HCT116 (cell line): ENCODE measurements at regions not wholly inside any gene's neighbourhood (a gene's known extent, or its start where the extent isn't known, plus 50 kb on each side); places are given as distances from the start of the nearest gene placed in this dataset.

Source experiments
- ATAC-seq: fragments of 200-7000 bp; cut with Tn5 transposase; 2 replicates; pipeline ENCODE4 v1.9.1; 2020; ENCODE audit warnings: mild to moderate bottlenecking, moderate library complexity
- BruUV-seq: library from RNA; stranded (reverse); fragments of 400-500 nt; replicated peaks from 2 replicates; lab custom pipeline; 2021; lab: Mats Ljungman, UMichigan
- CTCF ChIA-PET: fragments of 300-600 bp; sonication (Branson Sonifier 250); formaldehyde crosslinking; loops from one replicate; lab custom pipeline; 2021; ENCODE audit warnings: antibody characterized with exemption; lab: Charles Lee
- POLR2A ChIA-PET: fragments of 300-600, 350-600 bp; sonication (Branson Sonifier 250); formaldehyde crosslinking; loops from one replicate; lab custom pipeline; 2021; ENCODE audit warnings: antibody characterized with exemption; lab: Charles Lee
- RAD21 ChIA-PET, 2 experiments: fragments of 300-600 bp; sonication (Branson Sonifier 250); formaldehyde crosslinking; loops; one replicate each; lab custom pipeline; 2023; ENCODE audit warnings: low total read pairs in 2 of 2; ENCODE audit not compliant: uncharacterized antibody in 2 of 2, unreplicated experiment in 2 of 2, low non-redundant PET in 1 of 2; lab: Charles Lee
- DNase-seq: peaks from one replicate; pipeline ENCODE4 v3.0.0-alpha.2; 2010; ENCODE audit warnings: low read depth, low spot score
- H2AFZ ChIP-seq: fragments of 200-600 bp; shearing (Covaris generic), sonication (generic); 2 replicates; pipeline ENCODE4 v1.6.1; 2017; ENCODE audit warnings: low read depth, mixed run types, mixed read lengths, antibody characterized with exemption, low read length; ENCODE audit not compliant: poor library complexity, severe bottlenecking
- H3K27ac ChIP-seq: 2 replicates; pipeline ENCODE4 v1.5.1; 2012; ENCODE audit warnings: low read depth, low read length
- H3K27me3 ChIP-seq: fragments of 200-600 bp; sonication (generic); 2 replicates; pipeline ENCODE4 v1.6.1; 2016; ENCODE audit warnings: mixed run types, low read length, mixed read lengths; ENCODE audit not compliant: insufficient read depth
- H3K36me3 ChIP-seq, 2 experiments: fragments of 200-500 bp in 1 of 2; fragments of 200-600 bp in 1 of 2; sonication (Bioruptor generic) in 1 of 2; sonication (generic) in 1 of 2; 2 replicates each; pipeline versions ENCODE4 v1.5.1 to v1.6.1; 2014 to 2016; ENCODE audit warnings: low read length in 2 of 2, inconsistent platforms in 1 of 2, mixed read lengths in 1 of 2, mixed run types in 1 of 2; ENCODE audit not compliant: insufficient read depth in 2 of 2, control insufficient read depth in 1 of 2
- H3K4me1 ChIP-seq, 2 experiments: fragments of 200-600 bp in 1 of 2; sonication (generic) in 1 of 2; 2 replicates each; pipeline versions ENCODE4 v1.5.1 to v1.6.1; 2012 to 2017; ENCODE audit warnings: low read length in 2 of 2, inconsistent platforms in 1 of 2, mild to moderate bottlenecking in 1 of 2, mixed read lengths in 1 of 2, mixed run types in 1 of 2, moderate library complexity in 1 of 2; ENCODE audit not compliant: insufficient read depth in 2 of 2, control insufficient read depth in 1 of 2
- H3K4me2 ChIP-seq: fragments of 200-600 bp; sonication (generic); 2 replicates; pipeline ENCODE4 v1.6.1; 2017; ENCODE audit warnings: mixed run types, low read length, mixed read lengths
- H3K4me3 ChIP-seq, 2 experiments: fragments of 200-600 bp in 1 of 2; sonication (generic) in 1 of 2; replicated peaks in 1 of 2; 2 replicates each; pipeline ENCODE4 v1.5.1; 2011 to 2016; ENCODE audit warnings: low read length in 2 of 2, control low read depth in 1 of 2, low read depth in 1 of 2, mild to moderate bottlenecking in 1 of 2, mixed read lengths in 1 of 2, mixed run types in 1 of 2
- H3K79me2 ChIP-seq: fragments of 200-600 bp; sonication (generic); 2 replicates; pipeline ENCODE4 v1.6.1; 2017; ENCODE audit warnings: mild to moderate bottlenecking, mixed run types, low read length, moderate library complexity, mixed read lengths; ENCODE audit not compliant: insufficient read depth
- H3K9ac ChIP-seq: fragments of 200-600 bp; sonication (generic); 2 replicates; pipeline ENCODE4 v1.6.1; 2016; ENCODE audit warnings: low read length, mixed read lengths
- H3K9me2 ChIP-seq: fragments of 200-600 bp; sonication (generic), shearing (Covaris generic); 2 replicates; pipeline ENCODE4 v1.6.1; 2017; ENCODE audit warnings: mixed run types, mild to moderate bottlenecking, moderate library complexity; ENCODE audit not compliant: insufficient read depth
- H3K9me3 ChIP-seq, 2 experiments: fragments of 200-500 bp in 1 of 2; fragments of 200-600 bp in 1 of 2; sonication (Bioruptor generic) in 1 of 2; sonication (generic) in 1 of 2; 2 replicates each; pipeline ENCODE4 v1.6.1; 2014 to 2017; ENCODE audit warnings: low read length in 2 of 2, mixed read lengths in 2 of 2, inconsistent platforms in 1 of 2, low read depth in 1 of 2, mild to moderate bottlenecking in 1 of 2, mixed run types in 1 of 2, moderate library complexity in 1 of 2; ENCODE audit not compliant: control insufficient read depth in 1 of 2, insufficient read depth in 1 of 2
- H4K20me1 ChIP-seq: fragments of 200-600 bp; sonication (generic), shearing (Covaris generic); 2 replicates; pipeline ENCODE4 v1.6.1; 2017; ENCODE audit warnings: mixed run types, mild to moderate bottlenecking, moderate library complexity; ENCODE audit not compliant: insufficient read depth
- CBX3 ChIP-seq: IDR thresholded peaks from 2 replicates; pipeline ENCODE4 v1.6.1; 2012; ENCODE audit warnings: low read depth
- CEBPB ChIP-seq: IDR thresholded peaks from 2 replicates; pipeline ENCODE4 v1.6.1; 2012; ENCODE audit warnings: low read depth
- ELF1 ChIP-seq: IDR thresholded peaks from 2 replicates; pipeline ENCODE4 v1.6.1; 2012; ENCODE audit warnings: low read depth, borderline replicate concordance
- EZH2phosphoT487 ChIP-seq: fragments of 200-600 bp; IDR thresholded peaks from 2 replicates; pipeline ENCODE4 v1.6.1; 2018; ENCODE audit warnings: antibody characterized with exemption, borderline replicate concordance
- FOSL1 ChIP-seq: IDR thresholded peaks from 2 replicates; pipeline ENCODE4 v1.6.1; 2012; ENCODE audit warnings: low read depth
- MAX ChIP-seq: IDR thresholded peaks from 2 replicates; pipeline ENCODE4 v1.6.1; 2012
- POLR2A ChIP-seq: IDR thresholded peaks from 2 replicates; pipeline ENCODE4 v1.7.0; 2011; ENCODE audit warnings: borderline replicate concordance; ENCODE audit not compliant: insufficient read depth, insufficient read length; ENCODE audit errors: extremely low read depth
- RAD21 ChIP-seq: IDR thresholded peaks from 2 replicates; pipeline ENCODE4 v1.6.1; 2012; ENCODE audit warnings: low read depth, mild to moderate bottlenecking
- SRF ChIP-seq: IDR thresholded peaks from 2 replicates; pipeline ENCODE4 v1.6.1; 2012; ENCODE audit warnings: low read depth
- TCF7L2 ChIP-seq: IDR thresholded peaks from 2 replicates; pipeline ENCODE4 v1.7.0; 2011; ENCODE audit warnings: borderline replicate concordance, inconsistent platforms; ENCODE audit not compliant: insufficient read depth, insufficient read length; ENCODE audit errors: extremely low read depth
- YY1 ChIP-seq: IDR thresholded peaks from 2 replicates; pipeline ENCODE4 v1.6.1; 2011; ENCODE audit warnings: low read length, low read depth, moderate library complexity, mild to moderate bottlenecking; ENCODE audit not compliant: insufficient replicate concordance; ENCODE audit errors: extremely low read depth
- ZFX ChIP-seq: fragments of 450-650 bp; IDR thresholded peaks from 2 replicates; pipeline ENCODE4 v1.6.1; 2017
- intact Hi-C: fragments of 100-400 bp; cut with micrococcal nuclease; formaldehyde crosslinking; loops from 2 replicates; pipeline ENCODE4 v1.10.0; 2022
- TF ChIP-seq, protein P1 (sequence below), 3 experiments: fragments of 200-600 bp in 1 of 3; sonication (generic) in 1 of 3; IDR thresholded peaks in 2 of 3; conservative IDR thresholded peaks in 1 of 3; 2 replicates each; pipeline ENCODE4 v1.5.1; 2012 to 2017; ENCODE audit warnings: low read depth in 2 of 3, low read length in 2 of 3, antibody characterized with exemption in 1 of 3, borderline replicate concordance in 1 of 3, control low read depth in 1 of 3, mild to moderate bottlenecking in 1 of 3, mixed read lengths in 1 of 3, mixed run types in 1 of 3, moderate library complexity in 1 of 3; ENCODE audit not compliant: insufficient read depth in 1 of 3

DNA sequence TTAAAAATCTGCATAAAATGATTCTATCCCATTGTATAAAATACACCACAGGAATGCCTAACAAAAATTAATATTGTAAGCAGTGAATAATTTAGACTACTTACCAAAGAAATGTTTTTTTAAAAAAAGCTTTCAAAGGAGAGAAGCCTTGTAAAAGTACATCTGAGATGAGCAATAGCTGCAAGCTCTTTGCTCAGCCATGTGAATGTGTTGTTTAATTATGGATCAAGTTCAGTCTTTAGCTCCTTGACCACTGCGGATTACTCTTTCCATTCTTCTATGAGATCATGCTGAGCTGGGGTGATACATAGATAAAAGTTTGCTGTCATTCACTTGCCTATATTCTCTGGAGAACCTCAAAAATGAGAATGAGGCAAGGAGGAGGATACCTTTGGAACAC is 782.4 kb upstream of the ZNF608 start:
- CTCF ChIA-PET, result no interaction called here
- POLR2A ChIA-PET, result no interaction called here
- Histone ChIP-seq H3K27ac (no peak overlapping the region), H3K4me3 (no peak overlapping the region), H3K4me1 (no peaks in the 10 kb centered on the region), H3K4me2 (no peak overlapping the region), H4K20me1 (no peaks in the 10 kb centered on the region), H3K9me2 (no peaks in the 10 kb centered on the region; the same call in 1 of the 2 replicates), H3K9me3 (no peaks in the 10 kb centered on the region), H3K79me2 (no peaks in the 10 kb centered on the region), H3K9ac (no peak overlapping the region), H3K36me3 (no peaks in the 10 kb centered on the region), H2AFZ (no peak overlapping the region), H3K27me3 (no peaks in the 10 kb centered on the region)
- BruUV-seq, result no TSS peak
- TF ChIP-seq, protein P1, sequence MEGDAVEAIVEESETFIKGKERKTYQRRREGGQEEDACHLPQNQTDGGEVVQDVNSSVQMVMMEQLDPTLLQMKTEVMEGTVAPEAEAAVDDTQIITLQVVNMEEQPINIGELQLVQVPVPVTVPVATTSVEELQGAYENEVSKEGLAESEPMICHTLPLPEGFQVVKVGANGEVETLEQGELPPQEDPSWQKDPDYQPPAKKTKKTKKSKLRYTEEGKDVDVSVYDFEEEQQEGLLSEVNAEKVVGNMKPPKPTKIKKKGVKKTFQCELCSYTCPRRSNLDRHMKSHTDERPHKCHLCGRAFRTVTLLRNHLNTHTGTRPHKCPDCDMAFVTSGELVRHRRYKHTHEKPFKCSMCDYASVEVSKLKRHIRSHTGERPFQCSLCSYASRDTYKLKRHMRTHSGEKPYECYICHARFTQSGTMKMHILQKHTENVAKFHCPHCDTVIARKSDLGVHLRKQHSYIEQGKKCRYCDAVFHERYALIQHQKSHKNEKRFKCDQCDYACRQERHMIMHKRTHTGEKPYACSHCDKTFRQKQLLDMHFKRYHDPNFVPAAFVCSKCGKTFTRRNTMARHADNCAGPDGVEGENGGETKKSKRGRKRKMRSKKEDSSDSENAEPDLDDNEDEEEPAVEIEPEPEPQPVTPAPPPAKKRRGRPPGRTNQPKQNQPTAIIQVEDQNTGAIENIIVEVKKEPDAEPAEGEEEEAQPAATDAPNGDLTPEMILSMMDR (IDR thresholded peaks at IDR 0.05 in 2 of 3, conservative IDR thresholded peaks at IDR 0.05 in 1 of 3; ENCODE audit: borderline replicate concordance in 1 of 3, insufficient read depth in 1 of 3, low read depth in 2 of 3, low read length in 2 of 3), result no peak
- RAD21 ChIA-PET, result no interaction called here
- intact Hi-C loops, result no loop called here
- ATAC-seq, result no peak
- DNase-seq, result no peak

GRCh38 chr5:125530833-125531615 is 784.6 kb upstream of the ZNF608 start:
- ATAC-seq, result no peak
- Histone ChIP-seq H3K9ac (no peak overlapping the region), H3K79me2 (no peaks in the 10 kb centered on the region), H3K9me3 (no peaks in the 10 kb centered on the region), H3K27ac (no peak overlapping the region), H3K4me2 (no peak overlapping the region), H3K9me2 (no peaks in the 10 kb centered on the region; the same call in 1 of the 2 replicates), H3K27me3 (no peaks in the 10 kb centered on the region), H3K4me3 (no peak overlapping the region), H4K20me1 (no peaks in the 10 kb centered on the region), H3K4me1 (no peaks in the 10 kb centered on the region), H3K36me3 (no peaks in the 10 kb centered on the region), H2AFZ (no peak overlapping the region)
- ChIA-PET RAD21 (no interaction called here), CTCF (no interaction called here), POLR2A (no interaction called here)
- no peak for DNase-seq
- BruUV-seq, result no TSS peak
- intact Hi-C loops, result no loop called here
- TF ChIP-seq EZH2phosphoT487 (no peak), MAX (no peak), CBX3 (no peak), CEBPB (no peak), FOSL1 (no peak), ELF1 (no peak), YY1 (no peak), ZFX (no peak), POLR2A (no peak), SRF (no peak), RAD21 (no peak), TCF7L2 (no peak)
